Stimulated activated CD8-positive, alpha-beta memory T cell treated with anti-CD3 and anti-CD28 coated beads, Interleukin-12 subunit alpha, Interleukin-12 subunit beta, amount 100 ng/mL, for 4 hours (primary cell): ENCODE measurements at regions not wholly inside any gene's neighbourhood (a gene's known extent, or its start where the extent isn't known, plus 50 kb on each side); places are given as distances from the start of the nearest gene placed in this dataset.

Experiments
- DNase-seq: peaks from one replicate; pipeline ENCODE4 v3.0.0-alpha.2; 2020; ENCODE audit warnings: low read depth

DNA sequence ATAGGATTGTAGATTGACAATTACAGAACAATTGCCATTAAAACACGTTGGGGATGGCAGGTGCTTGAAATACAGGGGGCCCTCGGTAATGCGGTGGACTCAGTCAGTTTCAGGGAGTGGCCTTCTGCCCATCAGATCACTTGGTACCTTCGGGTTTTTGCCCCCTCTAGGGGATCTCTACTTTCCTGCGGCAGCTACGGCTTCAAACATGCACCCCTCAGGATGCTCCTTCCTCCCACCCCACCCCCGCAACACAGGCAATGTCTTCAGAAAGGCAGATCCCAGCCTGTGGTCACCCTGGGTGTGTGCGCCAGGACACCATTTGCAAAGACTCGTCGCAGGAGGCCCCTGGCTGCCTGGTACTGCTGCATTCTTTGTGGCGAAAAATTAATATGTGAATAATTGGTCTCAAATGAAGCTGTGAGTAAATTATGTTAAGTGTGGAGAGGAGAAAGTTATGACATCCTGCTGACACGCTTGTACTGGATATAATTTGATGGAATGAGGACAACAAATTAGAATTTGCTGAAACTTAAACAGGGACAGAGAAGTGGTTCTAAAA lies 431.0 kb upstream of the MKI67 start:
- DNase-seq: no peak

GRCh38 chr10:128560406-128560805 lies 434.2 kb upstream of the MKI67 start:
- no peak for DNase-seq

- no peak for DNase-seq
Observed at GRCh38 chr10:128560993-128561392, 434.8 kb upstream of the MKI67 start.

GRCh38 chr10:128563387-128563786 lies 437.2 kb upstream of the MKI67 start:
- DNase-seq: no peak

GRCh38 chr10:128563904-128564303 lies 437.7 kb upstream of the MKI67 start:
- DNase-seq: no peak

DNA sequence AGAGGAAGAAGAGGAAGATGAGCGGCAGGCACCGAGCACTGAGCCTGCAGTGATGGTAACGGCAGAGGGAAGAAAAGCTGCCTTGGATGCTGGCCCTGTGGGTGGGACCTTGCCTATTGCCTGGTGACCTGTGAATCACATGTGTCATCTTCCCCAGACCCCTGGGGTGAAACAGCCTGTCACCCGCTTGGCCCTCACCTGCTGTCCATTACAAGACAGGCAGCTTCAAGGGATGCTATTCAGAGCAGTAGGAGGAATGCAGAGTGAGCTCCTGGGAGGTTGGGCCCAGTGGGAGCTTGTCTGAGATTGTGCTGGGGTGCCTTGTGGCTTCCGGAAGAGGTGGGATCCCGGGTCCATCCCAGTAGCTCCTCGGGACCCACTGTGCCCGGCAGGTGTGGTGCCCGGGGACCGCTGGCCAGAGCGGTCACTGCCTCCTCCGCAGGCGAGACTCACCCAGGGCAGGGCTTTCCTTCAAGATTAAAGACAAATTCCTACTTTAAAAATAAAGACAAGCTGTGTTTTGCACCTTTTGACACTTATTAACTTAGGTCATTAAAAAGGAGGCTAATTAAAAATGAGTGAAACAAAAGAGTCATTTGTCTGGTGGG lies 440.2 kb upstream of the MKI67 start:
- no peak for DNase-seq

DNA sequence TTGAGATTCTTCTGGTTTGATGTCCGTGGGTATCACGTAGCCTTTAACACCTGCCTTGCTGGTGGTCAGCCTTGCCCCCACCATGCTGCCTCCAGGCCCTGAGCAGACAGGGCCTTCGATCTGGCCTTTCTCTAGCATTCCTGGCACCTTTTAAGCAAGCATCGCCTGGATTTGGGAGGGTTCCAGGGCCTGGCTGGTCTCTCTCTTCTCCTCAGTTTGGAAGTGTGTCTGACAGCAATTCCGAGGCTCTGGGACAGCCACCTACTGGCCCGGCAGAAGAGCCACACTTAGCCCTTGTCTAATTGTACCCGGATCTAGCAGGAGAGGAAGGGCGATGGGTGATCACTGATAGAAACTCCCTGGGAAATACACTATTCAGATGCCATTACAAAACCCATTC lies 441.3 kb upstream of the MKI67 start:
- no peak for DNase-seq

DNA sequence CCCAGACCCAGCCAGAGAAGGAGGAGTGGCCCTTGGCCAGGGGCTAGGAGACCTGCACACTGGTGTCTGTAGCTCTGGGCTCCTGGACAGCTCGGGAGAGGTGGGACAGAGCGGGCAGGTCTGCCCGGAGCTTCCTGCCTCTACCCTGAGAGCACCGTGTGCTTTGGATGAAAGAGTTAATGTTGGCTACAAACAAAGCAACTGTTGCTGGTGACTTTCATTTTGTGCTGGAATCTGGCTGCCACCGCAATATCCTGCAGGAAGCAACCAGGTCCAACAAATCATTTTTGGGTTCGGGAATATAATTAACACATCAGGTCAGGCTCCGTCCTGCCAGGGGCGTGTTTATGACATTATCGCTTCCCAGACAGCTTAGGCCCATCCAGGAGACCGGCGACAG lies 441.8 kb upstream of the MKI67 start:
- no peak for DNase-seq

- DNase-seq: no peak
Observed at GRCh38 chr10:128568491-128568890, 442.3 kb upstream of the MKI67 start.

- DNase-seq: no peak
Observed at GRCh38 chr10:128568990-128569945, 443.0 kb upstream of the MKI67 start.

- DNase-seq: no peak
Observed at GRCh38 chr10:128570319-128570995, 444.2 kb upstream of the MKI67 start.

- no peak for DNase-seq
Observed at GRCh38 chr10:128571071-128571470, 444.8 kb upstream of the MKI67 start.

GRCh38 chr10:128571745-128572144 lies 445.5 kb upstream of the MKI67 start:
- DNase-seq: no peak

- no peak for DNase-seq
Observed at GRCh38 chr10:128572696-128573095, 446.5 kb upstream of the MKI67 start.

GRCh38 chr10:128573281-128573845 lies 447.1 kb upstream of the MKI67 start:
- no peak for DNase-seq

GRCh38 chr10:128573986-128574385 lies 447.8 kb upstream of the MKI67 start:
- no peak for DNase-seq

DNA sequence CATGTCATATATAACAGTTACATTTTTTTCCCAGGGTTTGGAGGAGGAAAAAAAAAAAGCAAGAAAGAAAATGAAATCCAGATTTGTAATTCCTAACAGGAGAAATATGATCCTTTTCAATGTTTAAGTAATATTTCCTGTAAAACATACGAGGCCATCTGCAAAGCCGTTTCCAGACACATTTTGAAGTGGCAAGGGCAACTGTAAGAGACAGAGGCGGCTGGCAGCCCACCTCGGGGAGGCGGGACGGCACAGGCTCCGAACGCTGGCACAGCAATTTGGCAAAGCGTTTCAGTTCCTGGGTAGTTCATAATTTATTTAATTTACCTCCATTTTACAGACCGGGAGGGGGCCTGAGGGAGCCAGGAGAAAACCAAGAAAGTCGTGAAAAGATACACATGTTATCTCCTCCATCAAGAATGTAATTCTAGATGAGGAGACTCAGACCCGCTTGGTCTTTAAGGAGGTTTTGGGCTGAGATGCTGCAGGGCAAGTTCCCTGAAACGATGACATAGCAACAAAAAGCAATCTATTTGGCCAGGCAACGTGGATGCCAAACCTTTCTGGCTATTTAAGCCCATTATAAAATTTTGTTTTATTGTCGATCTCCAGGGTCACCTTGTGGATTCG lies 448.5 kb upstream of the MKI67 start:
- DNase-seq: no peak

- DNase-seq: no peak
Observed at GRCh38 chr10:128575761-128576160, 449.5 kb upstream of the MKI67 start.

- no peak for DNase-seq
Observed at GRCh38 chr10:128576336-128576735, 450.1 kb upstream of the MKI67 start.

DNA sequence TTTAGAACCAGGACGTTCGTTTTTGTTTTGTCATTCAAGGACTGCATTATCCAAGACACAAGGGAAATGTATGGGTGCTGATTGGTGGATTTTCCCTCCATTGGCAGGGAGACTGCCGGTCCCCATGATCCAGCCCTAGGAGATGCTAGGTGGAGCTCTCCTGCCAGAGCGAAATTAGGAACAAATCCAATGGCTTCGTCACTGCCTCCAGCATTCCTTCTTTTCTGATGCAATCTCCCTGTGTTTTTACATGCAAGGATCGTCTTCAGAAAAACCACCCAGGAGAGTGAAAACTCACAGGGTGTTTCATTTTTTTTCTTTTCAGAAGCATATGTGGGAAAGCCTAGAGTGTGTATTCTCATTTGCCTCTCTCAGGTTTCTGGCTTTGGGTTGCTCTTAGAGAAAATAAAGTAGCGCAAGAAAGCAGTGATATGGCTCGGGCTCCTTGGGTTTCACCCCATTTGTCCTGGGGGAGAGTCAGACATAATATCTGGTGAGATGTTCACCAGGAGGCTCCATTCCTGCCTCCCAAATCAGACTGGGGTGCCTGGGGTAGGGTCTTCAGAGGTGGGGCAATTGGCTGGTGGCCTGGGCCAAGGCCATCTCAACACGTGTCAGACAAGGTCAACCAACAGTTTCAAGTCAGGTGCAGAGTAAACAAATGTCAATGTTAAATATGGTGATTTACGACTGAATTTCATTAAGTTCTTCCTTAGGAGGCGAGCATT lies 450.9 kb upstream of the MKI67 start:
- DNase-seq: no peak
